T-helper 2 cell (primary cell): ENCODE measurements at regions not wholly inside any gene's neighbourhood (a gene's known extent, or its start where the extent isn't known, plus 50 kb on each side); places are given as distances from the start of the nearest gene placed in this dataset.
"Not testable (repeated sequence)": the region's sequence is repeated elsewhere in the genome, so short reads cannot be mapped to it uniquely, and the experiment has no call there.

Experiments
- DNase-seq, 5 experiments: peaks; one replicate each; pipeline versions ENCODE4 v3.0.0 to v3.0.0-alpha.2; 2012 to 2022

GRCh38 chr5:133881576-133882388 lies 86.6 kb downstream of the C5orf15 start:
- DNase-seq: no peak

GRCh38 chr5:133878236-133878555 lies 90.2 kb downstream of the C5orf15 start:
- no peak for DNase-seq

- no peak for DNase-seq
Observed at GRCh38 chr5:133877351-133878235, 90.8 kb downstream of the C5orf15 start.

- DNase-seq: no peak
Observed at GRCh38 chr5:133876266-133876665, 92.2 kb downstream of the C5orf15 start.

GRCh38 chr5:133875179-133875578 lies 93.2 kb downstream of the C5orf15 start:
- DNase-seq: no peak

- no peak for DNase-seq
Observed at GRCh38 chr5:133873449-133873848, 95.0 kb downstream of the C5orf15 start.

GRCh38 chr5:133870661-133871060 lies 97.8 kb downstream of the C5orf15 start:
- no peak for DNase-seq

GRCh38 chr5:133869519-133870335 lies 98.7 kb downstream of the C5orf15 start:
- DNase-seq: no peak

GRCh38 chr5:133868946-133869518 lies 99.4 kb downstream of the C5orf15 start:
- DNase-seq: peak; percentile 16 to 88 (median 45)

GRCh38 chr5:133867851-133868545 lies 100.4 kb downstream of the C5orf15 start:
- no peak for DNase-seq

GRCh38 chr5:133867341-133867740 lies 101.1 kb downstream of the C5orf15 start:
- DNase-seq: no peak

- DNase-seq: no peak
Observed at GRCh38 chr5:133866903-133867245, 101.6 kb downstream of the C5orf15 start.

- no peak for DNase-seq
Observed at GRCh38 chr5:133866160-133866902, 102.1 kb downstream of the C5orf15 start.

- no peak for DNase-seq
Observed at GRCh38 chr5:133865113-133865512, 103.3 kb downstream of the C5orf15 start.

GRCh38 chr5:133864711-133865110 lies 103.7 kb downstream of the C5orf15 start:
- no peak for DNase-seq

- no peak for DNase-seq
Observed at GRCh38 chr5:133863857-133864585, 104.4 kb downstream of the C5orf15 start.

- DNase-seq: peak in 1 of 5 experiments; percentile 75
Observed at GRCh38 chr5:133861161-133861737, 107.2 kb downstream of the C5orf15 start.

GRCh38 chr5:133859073-133859472 lies 109.4 kb downstream of the C5orf15 start:
- peak in 1 of 5 experiments; percentile 17 for DNase-seq

- DNase-seq: not testable (repeated sequence)
Observed at GRCh38 chr5:133857595-133858313, 110.7 kb downstream of the C5orf15 start.
